Fibroblast of lung (primary cell): ENCODE measurements at regions not wholly inside any gene's neighbourhood (a gene's known extent, or its start where the extent isn't known, plus 50 kb on each side); places are given as distances from the start of the nearest gene placed in this dataset.

Experiments
- DNase-seq, 2 donors: peaks; one replicate each; pipeline versions ENCODE4 v3.0.0 to v3.0.0-alpha.2; 2010; ENCODE audit warnings: low read depth in 2 of 2
- H2AFZ ChIP-seq: 2 replicates; pipeline ENCODE4 v1.5.1; 2012; ENCODE audit warnings: low read length, control low read depth, inconsistent platforms
- H3K27ac ChIP-seq: 2 replicates; pipeline ENCODE4 v1.5.1; 2011; ENCODE audit warnings: low read length, control low read depth; ENCODE audit not compliant: insufficient read depth
- H3K27me3 ChIP-seq: 2 replicates; pipeline ENCODE4 v1.5.1; 2011; ENCODE audit warnings: mild to moderate bottlenecking, low read length; ENCODE audit not compliant: control insufficient read depth, insufficient read depth
- H3K36me3 ChIP-seq: 2 replicates; pipeline ENCODE4 v1.5.1; 2011; ENCODE audit warnings: low read length; ENCODE audit not compliant: control insufficient read depth, insufficient read depth
- H3K4me1 ChIP-seq: 2 replicates; pipeline ENCODE4 v1.5.1; 2011; ENCODE audit warnings: low read length; ENCODE audit not compliant: control insufficient read depth, insufficient read depth; ENCODE audit errors: extremely low read depth
- H3K4me2 ChIP-seq: 2 replicates; pipeline ENCODE4 v1.5.1; 2011; ENCODE audit warnings: low read length, control low read depth; ENCODE audit not compliant: insufficient read depth; ENCODE audit errors: extremely low read depth
- H3K4me3 ChIP-seq, 4 experiments: fragments of 200-600 bp in 1 of 4; sonication (generic) in 1 of 4; replicated peaks in 1 of 4; 2 replicates each; pipeline ENCODE4 v1.5.1; 2011 to 2016; ENCODE audit warnings: low read length in 4 of 4, low read depth in 3 of 4, mild to moderate bottlenecking in 3 of 4, control low read depth in 2 of 4, inconsistent platforms in 1 of 4, mixed read lengths in 1 of 4; ENCODE audit not compliant: insufficient read depth in 1 of 4; ENCODE audit errors: control extremely low read depth in 1 of 4
- H3K79me2 ChIP-seq: 2 replicates; pipeline ENCODE4 v1.5.1; 2012; ENCODE audit warnings: mild to moderate bottlenecking, low read length, inconsistent platforms; ENCODE audit not compliant: control insufficient read depth, insufficient read depth
- H3K9ac ChIP-seq: 2 replicates; pipeline ENCODE4 v1.5.1; 2011; ENCODE audit warnings: mild to moderate bottlenecking, low read length, control low read depth; ENCODE audit not compliant: insufficient read depth
- H3K9me3 ChIP-seq: 2 replicates; pipeline ENCODE4 v1.5.1; 2012; ENCODE audit warnings: low read depth, low read length; ENCODE audit not compliant: control insufficient read depth, insufficient read depth
- H4K20me1 ChIP-seq: 2 replicates; pipeline ENCODE4 v1.5.1; 2011; ENCODE audit warnings: low read length; ENCODE audit not compliant: control insufficient read depth, insufficient read depth; ENCODE audit errors: extremely low read depth
- CTCF ChIP-seq, 2 donors: IDR thresholded peaks in 1 of 2; conservative IDR thresholded peaks in 1 of 2; 1 replicate in 1 of 2; 2 replicates in 1 of 2; pipeline ENCODE4 v1.5.1; 2011 to 2012; ENCODE audit warnings: low read length in 2 of 2, control low read depth in 1 of 2, inconsistent platforms in 1 of 2, low read depth in 1 of 2, mild to moderate bottlenecking in 1 of 2
- EZH2 ChIP-seq: IDR thresholded peaks from 2 replicates; pipeline ENCODE4 v1.5.1; 2012; ENCODE audit warnings: low read length, control low read depth, mild to moderate bottlenecking; ENCODE audit errors: missing control alignments

- H2AFZ ChIP-seq = no peak overlapping the region
- no peaks in the 10 kb centered on the region for H3K27me3 ChIP-seq
- no peaks in the 10 kb centered on the region for H3K36me3 ChIP-seq
- no peaks in the 10 kb centered on the region for H3K9me3 ChIP-seq
- no peaks in the 10 kb centered on the region for H4K20me1 ChIP-seq
- H3K4me2 ChIP-seq = peak overlapping the region; percentile 21
- no peaks in the 10 kb centered on the region for H3K79me2 ChIP-seq
- peak; percentile 83 to 96 for DNase-seq
- no peak overlapping the region for H3K9ac ChIP-seq
- peaks cover 15% of the 10 kb centered on the region for H3K4me1 ChIP-seq
- H3K27ac ChIP-seq = peak overlapping the region; percentile 77
- H3K4me3 ChIP-seq = no peak overlapping the region
- no peak for TF ChIP-seq EZH2
- no peak for TF ChIP-seq CTCF (conservative IDR thresholded peaks at IDR 0.05 in 1 of 2, IDR thresholded peaks at IDR 0.05 in 1 of 2; ENCODE audit: low read depth in 1 of 2, low read length in 2 of 2)
Observed at GRCh38 chr18:45248240-45248903, 366.9 kb upstream of the SLC14A2 start.

- H3K27ac ChIP-seq = peak overlapping the region; percentile 77
Observed at GRCh38 chr18:45249246-45249661, 366.0 kb upstream of the SLC14A2 start.

GRCh38 chr18:45250479-45250878 is 364.8 kb upstream of the SLC14A2 start:
- no peak for DNase-seq
- Histone ChIP-seq H3K36me3 (no peaks in the 10 kb centered on the region), H3K27ac (no peak overlapping the region), H3K9ac (no peak overlapping the region), H3K9me3 (no peaks in the 10 kb centered on the region), H3K27me3 (no peaks in the 10 kb centered on the region), H2AFZ (no peak overlapping the region), H3K4me2 (no peak overlapping the region), H3K79me2 (no peaks in the 10 kb centered on the region), H4K20me1 (no peaks in the 10 kb centered on the region), H3K4me1 (peaks cover 26% of the 10 kb centered on the region), H3K4me3 (no peak overlapping the region)
- TF ChIP-seq CTCF (conservative IDR thresholded peaks at IDR 0.05 in 1 of 2, IDR thresholded peaks at IDR 0.05 in 1 of 2; ENCODE audit: low read depth in 1 of 2, low read length in 2 of 2) (no peak), EZH2 (no peak)

More at GRCh38 chr18:45249246-45249661, 366.0 kb upstream of the SLC14A2 start:
- Histone ChIP-seq H3K9ac (no peak overlapping the region), H3K79me2 (no peaks in the 10 kb centered on the region), H4K20me1 (no peaks in the 10 kb centered on the region), H3K4me2 (no peak overlapping the region), H2AFZ (no peak overlapping the region), H3K9me3 (no peaks in the 10 kb centered on the region), H3K4me1 (peaks cover 15% of the 10 kb centered on the region), H3K27me3 (no peaks in the 10 kb centered on the region), H3K4me3 (no peak overlapping the region), H3K36me3 (no peaks in the 10 kb centered on the region)
- peak; percentile 60 to 78 for DNase-seq
- TF ChIP-seq EZH2 (no peak), CTCF (conservative IDR thresholded peaks at IDR 0.05 in 1 of 2, IDR thresholded peaks at IDR 0.05 in 1 of 2; ENCODE audit: low read depth in 1 of 2, low read length in 2 of 2) (no peak)
